IMR-90 (cell line): ENCODE measurements at regions not wholly inside any gene's neighbourhood (a gene's known extent, or its start where the extent isn't known, plus 50 kb on each side); places are given as distances from the start of the nearest gene placed in this dataset.

Experiments
- ATAC-seq: fragments of 200-7000 bp; cut with Tn5 transposase; 2 replicates; pipeline ENCODE4 v1.9.1; 2020; ENCODE audit warnings: low read depth, mild to moderate bottlenecking, moderate library complexity
- BruUV-seq: library from RNA; stranded (reverse); fragments of 400-500 nt; replicated peaks from 2 replicates; lab custom pipeline; 2021; lab: Mats Ljungman, UMichigan
- CTCF ChIA-PET: fragments of 300-600 bp; formaldehyde crosslinking; extraction: SDS; loops from one replicate; lab custom pipeline; 2021; ENCODE audit warnings: antibody characterized with exemption; lab: Yijun Ruan, JAX
- POLR2A ChIA-PET: fragments of 300-600 bp; sonication (Branson Sonifier 250); formaldehyde crosslinking; loops from one replicate; lab custom pipeline; 2022; ENCODE audit warnings: antibody characterized with exemption; ENCODE audit not compliant: unreplicated experiment; lab: Charles Lee
- DNase-seq: peaks from one replicate; pipeline ENCODE4 v3.0.0; 2013
- H2AFZ ChIP-seq: replicated peaks from 2 replicates; pipeline ENCODE3; 2013; ENCODE audit warnings: low read length, mild to moderate bottlenecking; ENCODE audit not compliant: poor library complexity
- H2AK5ac ChIP-seq: 2 replicates; pipeline ENCODE4 v1.6.1; 2013; ENCODE audit warnings: low read depth, low read length, inconsistent platforms
- H2AK9ac ChIP-seq: replicated peaks from 2 replicates; pipeline ENCODE3; 2013; ENCODE audit warnings: mild to moderate bottlenecking, low read depth, low read length, moderate library complexity; ENCODE audit not compliant: poor library complexity
- H2BK120ac ChIP-seq: 2 replicates; pipeline ENCODE4 v1.6.1; 2013; ENCODE audit warnings: low read depth, low read length, inconsistent platforms
- H2BK15ac ChIP-seq: 3 replicates; pipeline ENCODE4 v1.6.1; 2013; ENCODE audit warnings: low read depth, low read length, inconsistent platforms
- H2BK20ac ChIP-seq: 2 replicates; pipeline ENCODE4 v1.6.1; 2013; ENCODE audit warnings: low read depth, mild to moderate bottlenecking, inconsistent platforms, low read length, moderate library complexity
- H2BK5ac ChIP-seq: 2 replicates; pipeline ENCODE4 v1.6.1; 2013; ENCODE audit warnings: mild to moderate bottlenecking, low read depth, low read length, inconsistent platforms; ENCODE audit not compliant: poor library complexity, severe bottlenecking
- H3K14ac ChIP-seq: replicated peaks from 2 replicates; pipeline ENCODE4 v1.6.1; 2013; ENCODE audit warnings: low read depth, low read length, inconsistent platforms
- H3K18ac ChIP-seq: 2 replicates; pipeline ENCODE4 v1.6.1; 2013; ENCODE audit warnings: low read depth, low read length, control low read depth
- H3K23ac ChIP-seq: 2 replicates; pipeline ENCODE4 v1.6.1; 2013; ENCODE audit warnings: low read depth, low read length, inconsistent platforms
- H3K27ac ChIP-seq: 2 replicates; pipeline ENCODE4 v1.5.1; 2013; ENCODE audit warnings: mild to moderate bottlenecking, control low read depth, low read length; ENCODE audit not compliant: insufficient read depth
- H3K27me3 ChIP-seq: 2 replicates; pipeline ENCODE4 v1.6.1; 2013; ENCODE audit warnings: low read length; ENCODE audit not compliant: control insufficient read depth, insufficient read depth
- H3K36me3 ChIP-seq: 2 replicates; pipeline ENCODE4 v1.6.1; 2013; ENCODE audit warnings: low read length, mixed read lengths; ENCODE audit not compliant: control insufficient read depth, insufficient read depth
- H3K4ac ChIP-seq: 2 replicates; pipeline ENCODE4 v1.6.1; 2013; ENCODE audit warnings: low read depth, low read length, inconsistent platforms
- H3K4me1 ChIP-seq: 2 replicates; pipeline ENCODE4 v1.6.1; 2013; ENCODE audit warnings: low read length, mixed read lengths; ENCODE audit not compliant: control insufficient read depth, insufficient read depth
- H3K4me2 ChIP-seq: 2 replicates; pipeline ENCODE4 v1.6.1; 2013; ENCODE audit warnings: low read depth, mild to moderate bottlenecking, control low read depth, low read length, moderate library complexity
- H3K4me3 ChIP-seq: 2 replicates; pipeline ENCODE4 v1.5.1; 2013; ENCODE audit warnings: low read depth, mild to moderate bottlenecking, control low read depth, low read length, moderate library complexity; ENCODE audit not compliant: insufficient read depth
- H3K56ac ChIP-seq: 2 replicates; pipeline ENCODE4 v1.6.1; 2013; ENCODE audit warnings: low read length, inconsistent platforms; ENCODE audit not compliant: insufficient read depth; ENCODE audit errors: extremely low read depth
- H3K79me1 ChIP-seq, 2 experiments: 2 replicates each; pipeline ENCODE4 v1.6.1; 2013; ENCODE audit warnings: low read length in 2 of 2, inconsistent platforms in 1 of 2, low read depth in 1 of 2
- H3K9ac ChIP-seq: 2 replicates; pipeline ENCODE4 v1.6.1; 2013; ENCODE audit warnings: low read depth, low read length, control low read depth
- H3K9me1 ChIP-seq: 2 replicates; pipeline ENCODE4 v1.6.1; 2013; ENCODE audit warnings: low read length, inconsistent platforms; ENCODE audit not compliant: insufficient read depth
- H3K9me3 ChIP-seq: 2 replicates; pipeline ENCODE4 v1.6.1; 2013; ENCODE audit warnings: low read length; ENCODE audit not compliant: control insufficient read depth, insufficient read depth
- H4K20me1 ChIP-seq: 2 replicates; pipeline ENCODE4 v1.6.1; 2013; ENCODE audit warnings: low read length, inconsistent platforms; ENCODE audit not compliant: insufficient read depth
- H4K5ac ChIP-seq: 2 replicates; pipeline ENCODE4 v1.6.1; 2013; ENCODE audit warnings: mild to moderate bottlenecking, low read depth, low read length, control low read depth
- H4K8ac ChIP-seq, 2 experiments: 2 replicates each; pipeline ENCODE4 v1.6.1; 2013; ENCODE audit warnings: low read depth in 2 of 2, low read length in 2 of 2, control low read depth in 1 of 2, inconsistent platforms in 1 of 2
- H4K91ac ChIP-seq: 2 replicates; pipeline ENCODE4 v1.6.1; 2013; ENCODE audit warnings: low read depth, low read length, inconsistent platforms; ENCODE audit not compliant: insufficient read depth
- CHD1 ChIP-seq: IDR thresholded peaks from 2 replicates; pipeline ENCODE4 v1.6.1; 2012; ENCODE audit warnings: low read depth, low read length, improper control_type of control experiment
- CTCF ChIP-seq: conservative IDR thresholded peaks from 2 replicates; pipeline ENCODE4 v1.5.1; 2012; ENCODE audit warnings: mild to moderate bottlenecking, low read depth, low read length, improper control_type of control experiment
- MAFK ChIP-seq: IDR thresholded peaks from 2 replicates; pipeline ENCODE4 v1.6.1; 2012; ENCODE audit warnings: low read depth, low read length, improper control_type of control experiment
- NFE2L2 ChIP-seq: fragments of 150-350 bp; IDR thresholded peaks from 2 replicates; pipeline ENCODE4 v1.6.1; 2016; ENCODE audit warnings: low read depth, mild to moderate bottlenecking, low read length
- POLR2A ChIP-seq: IDR thresholded peaks from 2 replicates; pipeline ENCODE4 v1.6.1; 2012; ENCODE audit warnings: mild to moderate bottlenecking, low read depth, low read length
- RAD21 ChIP-seq: IDR thresholded peaks from 2 replicates; pipeline ENCODE4 v1.6.1; 2012; ENCODE audit warnings: low read length, improper control_type of control experiment
- RCOR1 ChIP-seq: IDR thresholded peaks from 2 replicates; pipeline ENCODE4 v1.6.1; 2012; ENCODE audit warnings: mild to moderate bottlenecking, low read length, improper control_type of control experiment; ENCODE audit not compliant: insufficient replicate concordance
- RFX5 ChIP-seq: IDR thresholded peaks from 2 replicates; pipeline ENCODE4 v1.8.0; 2012; ENCODE audit warnings: low read depth, mild to moderate bottlenecking, low read length, moderate library complexity
- SMC3 ChIP-seq: fragments of 150-350 bp; IDR thresholded peaks from 2 replicates; pipeline ENCODE4 v1.6.1; 2016; ENCODE audit warnings: low read depth, mild to moderate bottlenecking, antibody characterized with exemption, low read length, moderate library complexity
- USF2 ChIP-seq: fragments of 150-350 bp; IDR thresholded peaks from 2 replicates; pipeline ENCODE4 v1.6.1; 2017; ENCODE audit warnings: mild to moderate bottlenecking, antibody characterized with exemption, low read length, low read depth
- WGBS, 2 experiments: methylation state at CpG; one replicate each; pipeline versions ENCODE4 v1.1.5 to v1.1.7; 2013; ENCODE audit warnings: missing lambda C conversion rate in 2 of 2; ENCODE audit not compliant: insufficient read length in 1 of 2; ENCODE audit errors: extremely low coverage in 2 of 2; 5-methylcytosine and 5-hydroxymethylcytosine counted together
- dilution Hi-C: fragments of 300-500 bp; cut with HindIII; formaldehyde crosslinking; loops from one replicate; pipeline ENCODE4 v1.14.3; 2018; ENCODE audit warnings: low sequenced_read_pairs; ENCODE audit not compliant: unreplicated experiment
- in situ Hi-C: fragments of 300-500 bp; cut with MboI; formaldehyde crosslinking; loops from 3 replicates; pipeline ENCODE4 v1.14.3; 2019; ENCODE audit warnings: low sequenced_read_pairs, inconsistent platforms, mixed read lengths
- intact Hi-C: fragments of 100-400 bp; cut with micrococcal nuclease; formaldehyde crosslinking; loops from 2 replicates; pipeline ENCODE4 v1.10.0; 2022

GRCh38 chr6:28751963-28752350 lies 171.8 kb downstream of the TRIM27 start:
- H3K56ac ChIP-seq, result no peak overlapping the region
- H3K9ac ChIP-seq, result no peak overlapping the region
- H3K27me3 ChIP-seq, result no peaks in the 10 kb centered on the region
- H3K4ac ChIP-seq, result no peak overlapping the region
- no peaks in the 10 kb centered on the region for H3K9me3 ChIP-seq
- no peak for DNase-seq
- no peaks in the 10 kb centered on the region for H3K36me3 ChIP-seq
- H2BK5ac ChIP-seq, result no peak overlapping the region
- no peak overlapping the region for H2AK5ac ChIP-seq
- H4K8ac ChIP-seq, result no peak overlapping the region
- no peak overlapping the region for H2BK120ac ChIP-seq
- H2BK15ac ChIP-seq, result no peak overlapping the region
- no peak overlapping the region for H2AFZ ChIP-seq
- in situ Hi-C loops, result no loop called here
- H2AK9ac ChIP-seq, result no peak overlapping the region
- no peak overlapping the region for H4K91ac ChIP-seq
- no peaks in the 10 kb centered on the region for H3K79me1 ChIP-seq
- no peak for TF ChIP-seq CHD1
- no peak for TF ChIP-seq MAFK
- no peak for TF ChIP-seq USF2
- TF ChIP-seq RAD21, result no peak
- TF ChIP-seq SMC3, result no peak
- no peak for TF ChIP-seq CTCF
- no peak for TF ChIP-seq NFE2L2
- TF ChIP-seq RCOR1, result no peak
- no peak for TF ChIP-seq POLR2A
- no peak for TF ChIP-seq RFX5
- POLR2A ChIA-PET, result no interaction called here
- no CpG with 5 or more reads among the region's 2 CpGs for WGBS, 2 experiments
- H3K4me3 ChIP-seq, result no peak overlapping the region
- no peak overlapping the region for H3K23ac ChIP-seq
- H3K4me1 ChIP-seq, result no peaks in the 10 kb centered on the region
- H3K18ac ChIP-seq, result no peak overlapping the region
- ATAC-seq, result no peak
- CTCF ChIA-PET, result no interaction called here
- BruUV-seq, result no TSS peak
- dilution Hi-C loops, result no loop called here
- intact Hi-C loops, result no loop called here
- no peak overlapping the region for H2BK20ac ChIP-seq
- H4K20me1 ChIP-seq, result no peaks in the 10 kb centered on the region
- H3K9me1 ChIP-seq, result no peaks in the 10 kb centered on the region
- no peak overlapping the region for H3K14ac ChIP-seq
- H4K5ac ChIP-seq, result no peak overlapping the region
- no peak overlapping the region for H3K27ac ChIP-seq
- H3K4me2 ChIP-seq, result no peak overlapping the region
